ENCODE measurements at regions not wholly inside any gene's neighbourhood (a gene's known extent, or its start where the extent isn't known, plus 50 kb on each side); places are given as distances from the start of the nearest gene placed in this dataset.

GRCh38 chr1:239455743-239456142 is 69.4 kb downstream of the CHRM3 start:
- H3K79me2 ChIP-seq (ENCODE audit: insufficient read depth, low read depth, low read length) = no peaks in the 10 kb centered on the region
- no peak for DNase-seq (ENCODE audit: low spot score)
- no peaks in the 10 kb centered on the region for H3K9me3 ChIP-seq (ENCODE audit: low read length)
- H3K4me2 ChIP-seq (ENCODE audit: low read length) = no peak overlapping the region
- TF ChIP-seq CTCF (conservative IDR thresholded peaks at IDR 0.05; ENCODE audit: low read length) (no peak), EZH2phosphoT487 (IDR thresholded peaks at IDR 0.05; ENCODE audit: borderline replicate concordance, low read depth, low read length) (no peak)
- ChIA-PET CTCF (ENCODE audit: unreplicated experiment) (no interaction called here), POLR2A (no interaction called here)
- H3K27ac ChIP-seq (ENCODE audit: low read depth, low read length, poor library complexity, severe bottlenecking) = no peak overlapping the region
- intact Hi-C loops (cut with micrococcal nuclease; ENCODE audit: unreplicated experiment) = no loop called here
- BruUV-seq (replicated peaks) = no TSS peak
- no peak overlapping the region for H2AFZ ChIP-seq (ENCODE audit: low read length)
- H3K4me3 ChIP-seq (ENCODE audit: low read depth, low read length, poor library complexity, severe bottlenecking) = no peak overlapping the region
- H3K36me3 ChIP-seq (ENCODE audit: insufficient read depth, low read length) = no peaks in the 10 kb centered on the region
- no peaks in the 10 kb centered on the region for H3K4me1 ChIP-seq (ENCODE audit: insufficient read depth, low read length, poor library complexity, severe bottlenecking)
- no peaks in the 10 kb centered on the region for H4K20me1 ChIP-seq (ENCODE audit: insufficient read depth, low read length)
- H3K9me2 ChIP-seq (ENCODE audit: insufficient read depth, low read length) = no peaks in the 10 kb centered on the region

GRCh38 chr1:239456788-239457187 is 70.4 kb downstream of the CHRM3 start:
- POLR2A ChIA-PET = interaction anchor here (0.5 kb wide), 1 partner anchor 17 kb away, joined by 3 read pairs; no protein-coding TSS in a partner anchor
- CTCF ChIA-PET (ENCODE audit: unreplicated experiment) = no interaction called here
- Histone ChIP-seq H3K4me1 (ENCODE audit: insufficient read depth, low read length, poor library complexity, severe bottlenecking) (no peaks in the 10 kb centered on the region), H3K79me2 (ENCODE audit: insufficient read depth, low read depth, low read length) (no peaks in the 10 kb centered on the region), H3K4me2 (ENCODE audit: low read length) (no peak overlapping the region), H3K27ac (ENCODE audit: low read depth, low read length, poor library complexity, severe bottlenecking) (no peak overlapping the region), H4K20me1 (ENCODE audit: insufficient read depth, low read length) (no peaks in the 10 kb centered on the region), H3K4me3 (ENCODE audit: low read depth, low read length, poor library complexity, severe bottlenecking) (no peak overlapping the region), H3K9me2 (ENCODE audit: insufficient read depth, low read length) (no peaks in the 10 kb centered on the region), H3K36me3 (ENCODE audit: insufficient read depth, low read length) (no peaks in the 10 kb centered on the region), H3K9me3 (ENCODE audit: low read length) (no peaks in the 10 kb centered on the region), H2AFZ (ENCODE audit: low read length) (no peak overlapping the region)
- no TSS peak for BruUV-seq (replicated peaks)
- no peak for TF ChIP-seq EZH2phosphoT487 (IDR thresholded peaks at IDR 0.05; ENCODE audit: borderline replicate concordance, low read depth, low read length)
- TF ChIP-seq CTCF (conservative IDR thresholded peaks at IDR 0.05; ENCODE audit: low read length) = no peak
- intact Hi-C loops (cut with micrococcal nuclease; ENCODE audit: unreplicated experiment) = no loop called here
- DNase-seq (ENCODE audit: low spot score) = no peak

- H3K27ac ChIP-seq (ENCODE audit: low read depth, low read length, poor library complexity, severe bottlenecking) = no peak overlapping the region
- BruUV-seq (replicated peaks) = no TSS peak
- H3K9me3 ChIP-seq (ENCODE audit: low read length) = no peaks in the 10 kb centered on the region
- ChIA-PET CTCF (ENCODE audit: unreplicated experiment) (no interaction called here), POLR2A (interaction anchor here (1.3 kb wide), 1 partner anchor 8 kb away, joined by 3 read pairs; no protein-coding TSS in a partner anchor)
- no peaks in the 10 kb centered on the region for H3K36me3 ChIP-seq (ENCODE audit: insufficient read depth, low read length)
- H3K9me2 ChIP-seq (ENCODE audit: insufficient read depth, low read length) = no peaks in the 10 kb centered on the region
- TF ChIP-seq EZH2phosphoT487 (IDR thresholded peaks at IDR 0.05; ENCODE audit: borderline replicate concordance, low read depth, low read length) = no peak
- no peak for TF ChIP-seq CTCF (conservative IDR thresholded peaks at IDR 0.05; ENCODE audit: low read length)
- no peak overlapping the region for H3K4me3 ChIP-seq (ENCODE audit: low read depth, low read length, poor library complexity, severe bottlenecking)
- H3K4me1 ChIP-seq (ENCODE audit: insufficient read depth, low read length, poor library complexity, severe bottlenecking) = no peaks in the 10 kb centered on the region
- no peak overlapping the region for H2AFZ ChIP-seq (ENCODE audit: low read length)
- DNase-seq (ENCODE audit: low spot score) = no peak
- intact Hi-C loops (cut with micrococcal nuclease; ENCODE audit: unreplicated experiment) = no loop called here
- H4K20me1 ChIP-seq (ENCODE audit: insufficient read depth, low read length) = no peaks in the 10 kb centered on the region
- no peak overlapping the region for H3K4me2 ChIP-seq (ENCODE audit: low read length)
- H3K79me2 ChIP-seq (ENCODE audit: insufficient read depth, low read depth, low read length) = no peaks in the 10 kb centered on the region
Observed at GRCh38 chr1:239457491-239458143, 71.2 kb downstream of the CHRM3 start.

All from OCI-LY7 (cell line).